GM19023 (cell line): ENCODE measurements at regions not wholly inside any gene's neighbourhood (a gene's known extent, or its start where the extent isn't known, plus 50 kb on each side); places are given as distances from the start of the nearest gene placed in this dataset.

Experiments used
- ATAC-seq: cut with Tn5 transposase; IDR thresholded peaks from one replicate; pipeline ENCODE4 v1.9.1; 2021; ENCODE audit warnings: mild to moderate bottlenecking, moderate library complexity; ENCODE audit not compliant: unreplicated experiment

DNA sequence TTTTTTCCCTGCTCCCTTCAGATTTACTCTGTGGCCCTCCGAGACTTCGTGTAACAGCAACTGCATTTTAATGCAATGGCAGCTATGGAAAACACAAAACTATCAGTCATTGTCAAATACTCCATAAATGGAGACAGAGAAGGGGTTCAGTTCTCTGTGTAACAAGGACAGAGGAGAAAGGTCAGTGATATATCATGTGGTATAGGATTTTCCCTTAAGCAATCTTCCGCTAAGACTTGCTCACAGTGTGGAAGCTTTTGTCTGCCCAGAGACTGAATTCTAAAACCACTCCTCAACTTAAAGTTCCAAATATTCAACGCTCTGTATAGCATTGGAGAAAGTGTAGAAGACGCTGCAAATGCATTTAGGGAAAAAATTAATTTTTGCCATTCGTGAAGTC lies 111.3 kb upstream of the EDNRB start:
- no peak for ATAC-seq

DNA sequence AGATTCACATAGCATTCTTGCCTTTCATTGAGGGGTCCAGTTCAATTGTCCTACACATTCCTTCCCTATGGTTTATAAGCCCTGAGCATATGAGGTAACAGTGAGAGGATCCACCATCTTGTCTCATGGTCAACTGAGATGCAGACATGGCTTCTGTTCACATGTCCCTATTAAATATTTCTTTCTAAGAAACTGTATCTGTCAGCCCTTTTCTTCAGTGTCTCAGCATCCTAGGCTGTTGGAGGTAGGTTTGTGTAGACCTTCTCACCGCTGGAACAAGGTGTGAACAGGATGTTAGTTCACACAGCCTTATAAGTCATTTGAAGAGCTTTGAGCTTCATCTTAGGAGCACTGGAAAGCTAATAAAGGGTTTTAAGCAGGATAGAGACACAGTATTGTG lies 110.3 kb upstream of the EDNRB start:
- no peak for ATAC-seq

DNA sequence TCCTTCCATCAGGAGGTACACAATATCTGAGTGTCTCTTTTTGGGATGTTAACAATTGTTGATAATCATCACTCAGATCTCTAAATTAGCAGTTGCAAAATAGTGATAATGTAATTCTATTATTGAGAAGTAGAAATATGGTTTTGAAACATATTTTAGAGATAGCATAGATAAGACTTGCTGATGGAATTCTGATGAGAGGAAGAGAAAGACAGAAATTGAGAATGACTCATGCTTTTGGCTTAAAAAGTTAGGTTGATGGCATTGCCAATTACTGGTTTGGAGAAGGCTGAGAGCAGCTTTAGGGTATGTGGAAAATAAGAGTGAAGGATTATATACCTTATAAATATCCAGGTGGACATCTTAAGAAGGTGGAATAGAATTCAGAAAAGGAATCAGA lies 106.4 kb upstream of the EDNRB start:
- ATAC-seq = no peak

DNA sequence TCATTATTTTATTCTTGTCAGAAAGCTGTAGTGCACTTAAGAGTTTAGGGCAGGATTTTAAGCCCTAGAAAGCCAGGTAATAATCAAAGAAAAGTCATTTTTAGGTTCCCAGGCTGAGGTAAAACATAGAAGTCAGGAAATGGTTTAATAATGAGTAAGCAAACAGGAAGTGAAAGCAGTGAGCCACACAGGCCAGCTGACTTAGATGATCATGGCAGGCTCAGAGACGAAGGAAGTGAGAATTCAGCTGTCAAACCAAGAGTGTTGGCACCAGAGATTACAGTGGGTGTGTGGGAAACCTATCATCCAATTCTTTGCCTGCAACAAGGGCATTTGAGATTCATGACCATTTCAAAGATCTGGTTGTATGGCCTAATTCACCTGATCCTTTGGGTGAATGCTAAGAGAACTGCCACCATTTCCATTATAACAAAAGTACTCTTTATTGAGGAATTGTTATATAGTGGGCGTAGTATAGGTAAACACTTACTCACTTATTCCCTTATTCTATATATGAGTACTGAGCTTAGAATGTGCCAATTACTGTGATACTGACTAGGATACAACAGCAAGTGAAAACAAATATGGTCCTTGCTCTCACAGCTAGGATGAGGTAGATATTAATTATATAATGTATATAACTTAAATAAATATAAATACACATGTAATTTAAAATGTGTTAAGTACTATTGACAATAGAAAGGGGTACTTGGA lies 103.7 kb upstream of the EDNRB start:
- ATAC-seq = peak; percentile 100

DNA sequence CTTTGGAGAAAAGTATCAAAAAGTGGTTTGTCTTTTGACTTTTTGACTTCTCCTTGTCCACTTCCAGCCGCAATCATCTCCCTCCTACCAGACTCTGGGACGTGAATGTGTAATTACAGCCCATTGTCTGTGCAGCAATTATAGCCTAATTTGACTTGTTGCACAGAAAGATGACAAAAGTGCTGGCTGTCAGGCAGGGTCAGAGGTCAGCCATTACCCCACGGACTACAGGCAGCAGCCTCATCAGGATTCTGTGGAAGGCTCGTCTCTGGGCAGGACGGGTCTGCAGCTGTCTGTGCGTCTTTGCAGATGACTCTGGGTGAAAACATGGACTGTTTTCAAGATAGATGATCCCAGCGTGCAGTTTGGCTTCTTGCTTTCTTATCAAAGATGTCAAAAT lies 102.2 kb upstream of the EDNRB start:
- ATAC-seq = no peak

DNA sequence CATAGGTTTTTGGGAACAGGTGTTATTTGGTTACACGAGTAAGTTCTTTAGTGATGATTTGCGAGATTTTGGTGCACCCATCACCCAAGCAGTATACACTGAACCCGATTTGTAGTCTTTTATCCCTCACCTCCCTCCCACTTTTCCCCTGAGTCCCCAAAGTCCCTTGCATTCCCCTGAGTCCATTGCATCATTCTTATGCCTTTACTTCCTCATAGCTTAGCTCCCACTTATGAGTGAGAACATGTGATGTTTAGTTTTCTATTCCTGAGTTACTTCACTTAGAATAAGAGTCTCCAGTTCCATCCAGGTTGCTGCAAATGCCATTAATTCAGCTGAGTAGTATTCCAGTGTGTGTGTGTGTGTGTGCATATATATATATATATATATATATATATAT lies 97.2 kb upstream of the EDNRB start:
- no peak for ATAC-seq

DNA sequence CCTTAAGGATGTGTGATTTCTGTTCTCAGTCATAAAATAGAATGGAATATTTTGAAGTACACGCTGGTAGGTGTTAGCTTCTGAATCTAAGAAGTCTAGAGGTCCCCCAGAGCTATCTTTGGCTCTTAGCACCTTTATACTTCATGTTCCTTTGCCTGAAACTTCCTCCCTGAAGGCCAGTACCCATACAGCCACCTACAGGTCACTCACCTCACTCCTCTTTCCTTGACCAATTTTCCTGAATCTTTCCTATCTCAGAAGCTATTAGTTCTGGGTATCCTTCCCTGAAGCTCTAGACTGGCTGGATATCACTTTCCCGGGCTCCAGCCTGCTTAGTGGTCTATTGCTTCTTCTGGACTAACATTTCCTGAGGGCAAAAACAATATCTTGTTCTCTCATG lies 93.4 kb upstream of the EDNRB start:
- no peak for ATAC-seq

DNA sequence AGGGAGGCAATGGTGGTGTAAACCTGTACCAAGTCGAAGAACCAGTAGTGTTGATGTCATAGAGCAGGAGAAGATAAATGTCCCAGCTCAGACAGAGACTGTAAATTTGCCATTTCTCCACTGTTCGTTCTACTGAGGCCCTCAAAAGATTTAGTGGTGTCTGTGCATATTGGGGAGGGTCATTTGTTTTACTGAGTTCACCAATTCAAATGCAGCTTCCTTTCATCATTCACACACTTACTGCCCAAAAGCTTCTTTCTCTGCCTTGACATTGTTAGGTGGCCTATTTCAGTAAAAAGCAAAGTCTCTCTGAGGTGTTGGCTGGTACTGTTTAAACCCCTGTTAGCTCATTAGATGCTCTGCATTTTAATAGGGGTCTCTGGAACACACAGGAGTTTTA lies 86.2 kb upstream of the EDNRB start:
- no peak for ATAC-seq

DNA sequence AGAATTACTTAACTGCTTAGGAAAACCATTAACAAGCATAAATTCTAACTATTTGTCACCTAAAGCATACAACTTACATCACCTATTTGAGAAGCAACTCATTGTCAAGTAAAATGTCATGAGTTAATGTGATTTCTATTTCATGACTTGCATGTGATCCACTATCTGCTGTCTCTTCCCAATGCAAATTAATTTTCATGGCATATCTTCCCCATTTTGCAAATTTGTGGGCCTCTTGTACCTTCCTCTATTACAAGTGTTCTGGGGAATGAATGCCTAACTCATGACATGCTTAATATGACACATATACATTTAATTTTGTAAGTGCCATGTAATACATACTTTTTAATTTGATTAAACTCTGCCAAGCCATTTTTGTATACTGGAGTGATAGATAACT lies 81.1 kb upstream of the EDNRB start:
- ATAC-seq = no peak

DNA sequence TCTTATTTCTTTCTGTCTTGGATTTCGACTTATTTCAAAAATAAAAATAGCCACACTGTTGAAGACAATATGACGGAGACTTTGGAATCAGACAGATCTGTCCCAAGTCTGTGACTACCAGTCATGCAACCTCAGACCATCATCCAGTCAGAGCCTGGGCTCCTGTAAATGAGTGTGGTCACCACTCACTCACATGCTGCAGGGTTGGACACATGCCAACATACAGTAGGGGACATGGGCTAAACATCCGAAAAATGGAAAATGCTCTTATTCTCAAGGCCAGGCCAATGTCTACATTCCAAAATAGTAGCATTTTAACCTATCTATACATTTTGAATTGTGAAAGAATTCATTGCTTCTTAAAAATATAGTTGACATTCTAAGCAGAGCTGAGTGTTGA lies 75.5 kb upstream of the EDNRB start:
- ATAC-seq = no peak

DNA sequence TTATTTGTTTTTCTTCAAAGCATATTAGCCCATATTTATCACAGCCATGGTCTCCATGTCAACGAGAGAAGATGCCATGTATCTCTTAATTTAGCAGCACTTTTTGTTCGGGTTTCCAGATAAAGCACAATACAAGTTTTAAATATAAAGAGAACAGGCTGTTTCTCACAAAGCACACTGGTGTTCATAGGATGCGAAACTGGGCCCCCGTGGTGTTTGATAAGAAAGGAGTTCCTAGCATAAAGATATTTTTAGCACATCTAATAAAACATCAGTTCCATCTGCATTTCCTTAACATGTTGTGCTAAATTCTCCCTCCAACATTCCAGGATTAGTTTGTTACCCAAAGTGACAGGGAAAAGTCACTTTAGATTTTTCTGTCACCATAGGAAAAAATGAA lies 72.4 kb upstream of the EDNRB start:
- ATAC-seq = no peak

DNA sequence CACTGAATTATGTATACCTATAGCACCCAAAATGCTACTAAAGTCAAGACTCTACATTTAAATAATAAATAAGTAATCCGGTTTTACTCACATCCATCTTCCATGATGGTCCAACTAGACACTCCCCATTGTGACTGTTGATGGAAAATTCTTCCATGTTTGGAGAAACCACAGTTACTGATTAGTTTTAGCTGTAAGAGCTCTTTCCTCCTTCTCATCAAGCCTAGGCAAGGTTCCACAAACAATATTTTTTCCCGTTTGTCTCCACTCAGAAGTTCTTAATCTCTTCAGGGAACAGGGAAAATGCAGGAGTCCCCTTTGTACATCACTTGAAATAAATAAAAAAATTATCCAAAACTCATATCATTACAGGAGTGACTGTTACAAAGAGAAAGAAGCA lies 70.7 kb upstream of the EDNRB start:
- ATAC-seq = no peak

DNA sequence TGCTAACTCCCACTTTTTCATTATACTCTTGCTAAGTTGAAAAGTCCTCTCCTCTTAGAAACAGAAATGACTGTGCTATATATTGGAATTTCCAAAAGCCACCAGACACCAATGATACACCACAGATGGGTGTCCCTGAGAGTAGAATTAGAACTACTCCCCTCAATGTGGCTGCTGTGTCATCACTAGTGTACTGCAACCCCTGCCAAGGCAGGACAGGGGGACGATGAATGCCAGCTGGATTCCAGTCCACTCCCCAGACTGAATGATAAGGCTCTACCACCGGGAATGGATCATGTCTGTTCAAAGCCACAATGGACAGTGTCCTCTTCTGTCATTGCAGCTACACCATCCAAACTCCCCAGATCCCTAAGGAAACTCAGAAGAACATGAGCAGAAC lies 69.7 kb upstream of the EDNRB start:
- no peak for ATAC-seq

DNA sequence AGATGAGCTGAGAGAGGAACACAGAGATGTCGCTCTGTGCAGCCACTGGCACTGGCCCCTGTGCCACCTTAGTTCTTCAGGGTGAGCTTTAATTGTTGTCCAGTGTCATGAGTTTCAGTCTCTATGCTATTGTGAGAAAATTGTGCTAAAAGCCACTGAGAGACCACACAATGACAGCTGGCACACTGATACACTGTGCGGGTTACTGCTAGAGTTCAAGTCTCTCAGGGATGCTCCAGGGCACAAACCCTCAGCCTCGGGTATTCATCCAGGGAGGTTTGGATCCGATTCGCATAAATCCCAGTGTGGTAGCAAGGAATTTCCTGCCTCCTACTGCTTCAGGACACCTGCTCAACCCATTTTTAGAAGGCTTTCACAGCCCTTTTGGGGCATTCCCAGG lies 68.1 kb upstream of the EDNRB start:
- no peak for ATAC-seq

DNA sequence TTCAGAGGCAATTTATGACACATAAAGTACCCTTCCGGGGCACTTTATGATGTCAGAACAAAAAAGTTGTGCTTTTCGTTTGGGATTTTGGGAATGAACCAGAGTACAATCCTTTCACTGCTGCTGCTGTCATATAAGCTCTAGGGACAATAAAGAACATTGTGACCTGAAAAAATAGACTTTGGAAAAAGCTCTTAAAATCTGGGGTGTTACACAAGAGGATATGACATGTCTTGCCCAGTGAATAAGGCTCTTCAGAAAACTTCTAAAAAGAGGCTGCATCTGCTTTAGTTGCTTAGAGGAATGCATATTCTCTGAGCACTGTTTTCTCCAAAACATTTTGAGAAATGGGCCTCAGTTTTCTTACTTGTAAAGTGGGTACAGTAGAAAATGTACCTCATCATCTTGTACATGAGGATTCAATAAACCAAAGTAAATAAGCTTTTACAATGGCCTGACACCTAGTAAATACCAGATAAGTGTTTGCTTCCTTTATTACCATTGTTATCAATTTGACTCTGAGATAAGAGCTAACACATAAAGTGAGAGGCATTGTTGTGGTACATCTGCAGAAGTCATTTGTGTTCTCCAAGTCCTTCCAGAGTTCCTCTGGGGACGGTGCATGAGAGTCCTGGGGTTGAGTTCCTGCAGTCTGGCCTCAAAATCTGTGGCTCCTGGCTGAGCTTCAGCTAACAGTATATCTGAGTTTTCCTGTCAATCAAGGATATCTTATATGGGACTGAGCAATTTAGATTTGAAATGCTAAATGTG lies 67.4 kb upstream of the EDNRB start:
- ATAC-seq = no peak

DNA sequence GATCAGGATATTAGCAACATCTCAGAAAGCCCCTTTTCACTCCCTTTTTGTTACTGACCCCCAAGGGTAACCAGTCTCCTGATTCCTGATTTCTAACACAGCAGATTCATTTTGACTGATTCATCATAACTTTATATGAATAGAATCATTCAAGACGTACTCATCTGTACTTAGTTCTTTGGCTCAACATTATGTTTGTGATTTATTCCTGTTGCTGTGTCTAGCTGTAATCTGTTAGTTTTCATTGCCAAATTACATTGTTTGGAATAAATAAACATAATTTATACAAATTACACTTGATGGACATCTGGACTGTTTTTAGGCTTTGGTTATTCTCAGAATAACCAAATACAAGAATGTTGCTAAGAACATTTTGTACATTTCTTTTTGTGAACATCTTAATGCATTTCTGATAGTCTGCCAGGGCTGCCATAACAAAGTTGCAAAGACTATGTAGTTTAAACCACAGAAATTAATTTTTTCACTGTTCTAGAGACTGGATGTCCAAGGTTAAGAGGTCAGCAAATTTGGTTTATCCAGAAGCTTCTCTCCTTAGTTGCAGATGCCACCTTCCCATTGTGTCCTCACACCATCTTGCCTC lies 62.8 kb upstream of the EDNRB start:
- no peak for ATAC-seq

DNA sequence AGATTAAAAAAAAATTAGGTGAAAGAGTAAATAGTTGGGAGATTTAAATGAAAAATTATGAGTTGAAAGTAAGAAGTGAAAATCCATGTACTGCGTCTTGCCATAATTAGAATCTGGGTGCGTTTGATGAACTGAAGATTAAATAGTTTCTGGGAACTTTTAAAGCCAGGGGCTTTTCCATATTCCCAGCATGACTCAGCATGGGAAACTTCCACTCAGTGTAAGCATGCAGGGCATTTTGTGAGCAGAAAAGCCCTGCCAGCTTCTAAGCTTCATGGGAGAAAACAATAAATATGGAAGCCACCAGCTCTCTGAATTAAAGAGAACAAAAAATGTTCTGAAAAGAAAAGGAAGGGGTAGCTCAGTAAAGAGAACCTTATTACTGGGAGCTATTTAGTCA lies 62.0 kb upstream of the EDNRB start:
- no peak for ATAC-seq

DNA sequence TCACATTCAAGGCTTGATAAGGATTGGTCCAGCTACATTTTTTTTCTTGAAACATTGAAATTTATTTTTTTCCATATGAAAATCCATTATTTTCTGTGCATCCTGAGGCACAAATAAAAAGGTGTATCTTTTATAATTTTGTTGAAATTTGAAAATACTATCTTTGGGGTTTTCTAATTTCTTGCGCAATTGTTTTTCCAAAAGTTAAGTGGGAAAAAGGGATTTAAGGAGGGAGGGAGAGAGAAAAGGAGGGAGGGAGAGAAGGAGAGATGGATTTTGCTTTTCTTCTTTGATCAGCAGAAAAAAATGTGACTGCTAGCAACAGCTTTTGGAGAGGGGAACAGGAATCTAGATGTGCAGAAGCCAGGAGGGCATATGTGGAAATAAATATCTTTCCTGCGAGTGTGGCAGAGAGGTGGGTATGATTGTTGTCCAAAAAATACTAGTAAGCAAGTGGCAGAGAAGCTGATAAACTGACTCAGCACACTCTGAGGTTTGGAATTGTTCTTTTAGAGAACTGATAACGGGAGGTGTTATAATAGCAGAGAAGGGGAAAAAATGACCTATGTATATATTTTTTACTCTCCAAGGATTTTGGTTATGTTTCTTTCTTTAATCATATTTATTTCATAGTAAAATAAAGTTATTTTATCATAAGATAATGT lies 61.2 kb upstream of the EDNRB start:
- no peak for ATAC-seq

DNA sequence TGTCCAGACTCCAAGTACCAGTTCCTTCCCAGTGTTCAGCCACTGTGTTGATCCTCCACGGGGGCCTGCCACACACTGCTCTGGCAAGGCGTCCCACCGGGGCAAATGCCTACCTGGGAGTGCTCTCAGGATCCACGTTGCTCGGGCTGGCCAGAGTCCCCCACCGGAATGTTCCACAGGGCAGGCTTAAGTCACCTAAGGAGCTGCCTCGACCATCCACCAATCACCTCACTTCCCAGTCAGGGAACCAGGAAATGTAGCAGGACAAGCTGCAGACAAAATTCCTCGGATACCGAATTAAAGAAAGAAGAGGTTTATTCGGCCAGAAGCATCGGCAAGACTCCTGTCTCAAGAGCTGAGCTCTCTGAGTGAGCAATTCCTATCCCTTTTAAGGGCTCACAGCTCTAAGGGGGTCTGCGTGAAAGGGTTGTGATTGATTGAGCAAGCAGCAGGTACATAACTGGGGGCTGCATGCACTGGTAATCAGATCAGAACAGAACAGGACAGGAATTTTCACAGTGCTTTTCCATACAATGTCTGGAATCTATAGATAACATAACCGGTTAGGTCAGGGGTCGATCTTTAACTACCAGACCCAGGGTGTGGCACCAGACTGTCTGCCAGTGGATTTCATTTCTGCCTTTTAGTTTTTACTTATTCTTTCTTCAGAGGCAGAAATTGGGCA lies 56.9 kb upstream of the EDNRB start:
- ATAC-seq = no peak

DNA sequence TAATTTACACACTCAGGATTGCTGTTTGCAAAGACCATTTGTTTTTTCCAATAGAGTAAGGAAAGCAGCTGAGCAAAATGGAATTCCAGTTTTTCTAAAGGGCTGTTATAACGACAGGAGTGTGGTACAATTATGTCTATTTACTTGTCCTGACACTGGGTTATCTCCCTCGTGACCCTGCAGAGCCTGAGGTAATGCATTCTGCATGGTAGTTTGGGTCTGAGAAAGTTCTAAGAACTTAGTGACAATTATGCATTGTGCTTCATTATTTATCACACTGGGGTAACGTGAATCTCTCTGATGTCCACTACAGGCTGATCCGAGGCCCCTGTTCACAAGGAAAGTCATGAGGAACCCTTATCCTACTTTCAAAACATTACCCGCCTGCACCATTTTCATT lies 50.7 kb upstream of the EDNRB start:
- no peak for ATAC-seq
